ENCODE measurements at regions not wholly inside any gene's neighbourhood (a gene's known extent, or its start where the extent isn't known, plus 50 kb on each side); places are given as distances from the start of the nearest gene placed in this dataset.

- H3K4me3 Mint-ChIP-seq = no peak overlapping the region
- ATAC-seq (ENCODE audit: poor library complexity) (no peak), DNase-seq (no peak)
- H3K9me3 ChIP-seq (ENCODE audit: control insufficient read depth in 1 of 2, insufficient read depth in 1 of 2, low read length in 2 of 2) = no peaks in the 10 kb centered on the region
- peaks cover 88% of the 10 kb centered on the region for H3K4me1 Mint-ChIP-seq (ENCODE audit: low read depth)
- intact Hi-C loops (cut with DNase I, micrococcal nuclease) = loop anchor here (5.0 to 10.0 kb wide), 3 partner anchors 49 to 242 kb away; no protein-coding TSS in a partner anchor
- no peak overlapping the region for H3K27ac ChIP-seq (ENCODE audit: low read depth in 1 of 2, low read length in 2 of 2)
- ChIA-PET POLR2A (no interaction called here), CTCF (no interaction called here)
- TF ChIP-seq CTCF (IDR thresholded peaks at IDR 0.05) = no peak
- H3K36me3 ChIP-seq (ENCODE audit: insufficient read depth, low read length) = peaks cover 25% of the 10 kb centered on the region
- H3K27me3 Mint-ChIP-seq = no peaks in the 10 kb centered on the region
- peaks cover 52% of the 10 kb centered on the region for H3K36me3 Mint-ChIP-seq (ENCODE audit: low read depth)
- H3K4me1 ChIP-seq (ENCODE audit: insufficient read depth, low read length) = peaks cover 4% of the 10 kb centered on the region
- no peaks in the 10 kb centered on the region for H3K27me3 ChIP-seq (ENCODE audit: control insufficient read depth in 1 of 2, insufficient read depth in 2 of 2, low read length in 2 of 2)
- no peaks in the 10 kb centered on the region for H3K9me3 Mint-ChIP-seq
- no peak overlapping the region for H3K4me3 ChIP-seq (ENCODE audit: low read length)
- H3K27ac Mint-ChIP-seq = peak overlapping the region; percentile 45
Observed at GRCh38 chr13:73996569-73996968, 137.6 kb downstream of the KLF12 start.

- peaks cover 4% of the 10 kb centered on the region for H3K4me1 ChIP-seq (ENCODE audit: insufficient read depth, low read length)
- intact Hi-C loops (cut with DNase I, micrococcal nuclease) = loop anchor here (5.0 to 10.0 kb wide), 3 partner anchors 48 to 241 kb away; no protein-coding TSS in a partner anchor
- Mint-ChIP-seq H3K4me3 (peak overlapping the region; percentile 11), H3K27ac (peak overlapping the region; percentile 31), H3K4me1 (ENCODE audit: low read depth) (peaks cover 89% of the 10 kb centered on the region), H3K27me3 (no peaks in the 10 kb centered on the region), H3K36me3 (ENCODE audit: low read depth) (peaks cover 60% of the 10 kb centered on the region), H3K9me3 (no peaks in the 10 kb centered on the region)
- H3K27me3 ChIP-seq (ENCODE audit: control insufficient read depth in 1 of 2, insufficient read depth in 2 of 2, low read length in 2 of 2) = no peaks in the 10 kb centered on the region
- CTCF ChIA-PET = no interaction called here
- no peak overlapping the region for H3K27ac ChIP-seq (ENCODE audit: low read depth in 1 of 2, low read length in 2 of 2)
- no peak overlapping the region for H3K4me3 ChIP-seq (ENCODE audit: low read length)
- H3K36me3 ChIP-seq (ENCODE audit: insufficient read depth, low read length) = peaks cover 25% of the 10 kb centered on the region
- no peak for TF ChIP-seq CTCF (IDR thresholded peaks at IDR 0.05)
- DNase-seq (no peak), ATAC-seq (ENCODE audit: poor library complexity) (no peak)
- POLR2A ChIA-PET = no interaction called here
- no peaks in the 10 kb centered on the region for H3K9me3 ChIP-seq (ENCODE audit: control insufficient read depth in 1 of 2, insufficient read depth in 1 of 2, low read length in 2 of 2)
Observed at GRCh38 chr13:73995736-73996135, 138.5 kb downstream of the KLF12 start.

- Mint-ChIP-seq H3K27me3 (no peaks in the 10 kb centered on the region), H3K27ac (peak overlapping the region; percentile 27), H3K4me3 (no peak overlapping the region), H3K9me3 (no peaks in the 10 kb centered on the region), H3K4me1 (ENCODE audit: low read depth) (peaks cover 88% of the 10 kb centered on the region), H3K36me3 (ENCODE audit: low read depth) (peaks cover 61% of the 10 kb centered on the region)
- ATAC-seq (ENCODE audit: poor library complexity) (no peak), DNase-seq (no peak)
- no peak overlapping the region for H3K27ac ChIP-seq (ENCODE audit: low read depth in 1 of 2, low read length in 2 of 2)
- H3K27me3 ChIP-seq (ENCODE audit: control insufficient read depth in 1 of 2, insufficient read depth in 2 of 2, low read length in 2 of 2) = no peaks in the 10 kb centered on the region
- no peak for TF ChIP-seq CTCF (IDR thresholded peaks at IDR 0.05)
- H3K9me3 ChIP-seq (ENCODE audit: control insufficient read depth in 1 of 2, insufficient read depth in 1 of 2, low read length in 2 of 2) = no peaks in the 10 kb centered on the region
- H3K4me3 ChIP-seq (ENCODE audit: low read length) = no peak overlapping the region
- no peaks in the 10 kb centered on the region for H3K4me1 ChIP-seq (ENCODE audit: insufficient read depth, low read length)
- peaks cover 25% of the 10 kb centered on the region for H3K36me3 ChIP-seq (ENCODE audit: insufficient read depth, low read length)
- POLR2A ChIA-PET = interaction anchor here (0.6 kb wide), 1 partner anchor 55 kb away, joined by 3 read pairs; no protein-coding TSS in a partner anchor
- CTCF ChIA-PET = interaction anchor here (1.7 kb wide), 1 partner anchor 293 kb away, joined by 3 read pairs; no protein-coding TSS in a partner anchor
- intact Hi-C loops (cut with DNase I, micrococcal nuclease) = loop anchor here in 1 of 2 experiments (10.0 kb wide), 1 partner anchor 239 kb away; no protein-coding TSS in a partner anchor
Observed at GRCh38 chr13:73993661-73994060, 140.5 kb downstream of the KLF12 start.
